NCI-H1930 (cell line): ENCODE measurements at regions not wholly inside any gene's neighbourhood (a gene's known extent, or its start where the extent isn't known, plus 50 kb on each side); places are given as distances from the start of the nearest gene placed in this dataset.
"Not testable (repeated sequence)": the region's sequence is repeated elsewhere in the genome, so short reads cannot be mapped to it uniquely, and the experiment has no call there.

Experiments
- DNase-seq, 2 experiments: peaks; one replicate each; lab custom pipeline; 2025; lab: John Stamatoyannopoulos, UW

DNA sequence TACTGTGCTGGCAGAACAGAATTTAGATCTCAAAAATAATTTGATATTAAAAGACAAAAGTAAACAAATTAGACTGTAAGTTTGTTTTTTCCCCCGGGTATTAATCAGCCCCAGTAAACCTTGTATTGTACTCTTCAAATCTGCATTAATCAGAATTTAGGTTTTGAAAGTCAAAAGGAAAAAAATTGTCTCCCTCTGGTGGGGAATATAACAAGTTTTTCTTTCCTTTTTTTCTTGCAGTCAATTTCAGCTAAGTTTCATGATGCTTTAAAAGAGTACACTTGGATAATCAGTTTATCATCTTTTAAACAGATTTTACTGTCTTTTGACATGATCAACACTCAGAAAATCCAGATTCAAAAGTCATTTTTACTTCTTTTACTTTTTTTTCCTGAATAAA, 134.5 kb upstream of the PKN2 start:
- DNase-seq, result no peak

GRCh38 chr1:88552226-88552625, 131.8 kb upstream of the PKN2 start:
- DNase-seq, result no peak

- no peak for DNase-seq
These were observed 127.1 kb upstream of the PKN2 start for GRCh38 chr1:88557014-88557413.

DNA sequence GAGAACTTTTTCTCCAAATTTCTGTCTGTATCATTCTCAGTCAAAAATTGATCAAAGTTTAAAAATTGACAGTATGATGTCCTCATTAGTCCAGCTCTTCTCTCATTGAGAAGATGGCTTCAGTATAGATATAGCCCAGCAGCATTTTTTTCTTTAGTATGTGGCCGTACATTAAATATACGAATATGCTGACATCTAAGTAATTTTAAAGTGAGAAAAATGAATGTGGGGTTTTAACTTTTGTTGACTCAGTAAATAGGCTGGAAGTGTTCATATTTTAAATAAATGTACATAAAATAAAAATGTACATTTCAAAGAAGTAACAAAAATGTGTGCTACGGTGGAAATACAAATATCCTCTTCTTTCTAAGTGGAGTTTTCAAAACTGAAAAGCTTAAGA, 123.5 kb upstream of the PKN2 start:
- no peak for DNase-seq

DNA sequence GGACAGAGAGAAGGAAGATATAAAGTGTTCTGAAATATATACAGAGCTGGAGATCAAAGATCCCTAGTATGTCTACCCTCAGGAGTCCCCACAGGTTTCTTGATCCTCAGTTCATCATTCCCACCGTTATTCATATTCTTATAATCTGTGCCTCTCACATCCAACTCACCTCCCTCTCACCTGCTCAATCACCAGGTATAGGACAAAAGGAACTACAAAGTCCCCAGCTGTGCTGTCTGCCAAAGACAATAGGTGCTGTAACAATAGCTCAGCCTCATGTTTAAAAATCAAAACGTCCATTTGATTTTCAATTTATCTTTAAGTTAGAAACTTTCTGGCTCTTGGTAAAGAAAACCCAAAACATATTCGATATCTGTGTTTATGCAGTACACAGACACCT, 121.1 kb upstream of the PKN2 start:
- DNase-seq, result no peak

DNA sequence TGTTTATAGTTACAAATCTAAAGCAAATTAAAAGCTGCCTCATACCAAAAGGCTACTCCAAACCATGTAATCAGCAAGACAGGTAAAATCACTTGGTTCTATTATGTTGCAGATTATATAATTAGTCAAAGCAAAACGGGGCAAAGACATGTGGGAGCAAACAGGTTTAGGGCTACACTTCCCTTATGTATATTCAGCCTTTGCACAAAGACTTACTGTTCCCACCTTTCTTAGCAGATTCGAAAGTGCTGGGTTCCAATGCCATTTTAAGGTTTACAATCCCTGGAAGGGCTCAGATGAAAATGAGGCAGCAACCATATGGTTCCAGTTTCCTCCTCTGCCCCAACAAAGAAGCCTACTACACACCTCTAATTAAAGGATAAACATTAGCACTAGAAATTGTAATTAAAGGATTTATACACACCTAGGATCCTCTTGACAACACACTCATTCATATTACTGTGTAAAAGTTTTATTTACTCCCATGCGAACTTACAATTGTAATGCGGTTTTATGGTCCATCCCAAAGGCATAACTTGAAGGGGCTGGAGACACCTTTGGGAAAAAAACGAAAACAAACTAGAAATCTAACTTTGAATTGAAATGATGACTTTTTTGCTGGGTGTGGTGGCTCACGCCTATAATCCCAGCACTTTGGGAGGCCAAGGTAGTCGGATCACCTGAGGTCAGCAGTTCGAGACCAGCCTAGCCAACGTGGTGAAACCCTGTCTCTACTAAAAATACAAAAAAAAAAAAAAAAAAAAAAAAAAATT, 117.3 kb upstream of the PKN2 start:
- DNase-seq, result no peak

DNA sequence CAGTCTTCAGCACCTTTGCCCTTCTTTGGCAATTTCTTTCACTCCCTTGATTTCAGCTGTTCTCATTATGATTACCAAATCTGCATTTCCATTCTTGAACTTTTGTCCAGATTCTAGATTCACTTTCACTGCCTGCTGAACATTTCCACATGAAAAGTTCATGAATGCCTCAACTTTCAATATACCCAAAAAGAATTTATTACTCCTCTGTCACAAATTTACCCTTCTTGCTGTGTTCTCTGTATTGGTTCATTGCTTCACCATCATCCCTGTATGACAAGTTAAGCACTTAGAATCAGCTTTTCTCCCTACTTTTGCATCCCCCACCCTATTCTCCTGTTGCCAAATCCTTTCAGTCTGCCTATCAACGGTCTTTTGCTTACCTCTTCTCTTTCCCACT, 112.6 kb upstream of the PKN2 start:
- DNase-seq, result no peak

DNA sequence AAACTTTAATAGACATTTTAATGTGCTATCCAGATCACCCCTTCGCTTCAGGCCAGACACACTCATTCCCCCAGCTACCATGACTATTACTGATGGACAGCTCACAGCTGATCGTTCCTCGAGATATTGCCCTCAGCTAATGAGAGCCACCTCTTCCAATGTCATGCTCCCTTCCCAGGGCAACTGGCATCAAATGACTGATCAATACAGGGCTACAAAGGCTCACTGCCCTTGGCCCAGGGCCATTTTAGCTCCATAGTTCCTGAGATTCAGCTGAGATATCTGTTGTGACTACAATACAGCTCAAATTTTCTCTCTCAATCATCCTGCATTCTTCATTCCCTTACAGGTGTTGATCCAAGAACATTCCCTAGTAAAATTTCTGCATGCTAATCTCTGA, 104.5 kb upstream of the PKN2 start:
- DNase-seq, result no peak

DNA sequence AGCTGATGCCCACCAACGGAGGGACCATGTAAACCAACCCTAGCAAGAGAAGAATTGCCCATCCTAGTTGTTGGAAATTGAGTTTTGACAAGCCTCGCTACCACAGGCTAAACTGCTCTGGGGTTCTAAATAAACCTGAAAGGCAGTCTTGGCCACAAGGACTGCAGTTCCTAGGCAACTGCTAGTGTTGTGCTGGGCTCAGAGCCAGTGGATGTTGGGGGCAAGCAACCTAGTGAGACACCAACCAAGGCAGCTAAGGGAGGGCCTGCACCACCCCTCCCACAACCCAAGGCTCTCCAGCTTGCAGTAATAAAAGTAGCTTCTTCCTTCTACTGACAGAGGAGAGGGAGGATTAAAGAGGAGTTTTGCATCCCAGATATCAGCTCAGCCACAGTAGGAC, 102.4 kb upstream of the PKN2 start:
- DNase-seq, result no peak

DNA sequence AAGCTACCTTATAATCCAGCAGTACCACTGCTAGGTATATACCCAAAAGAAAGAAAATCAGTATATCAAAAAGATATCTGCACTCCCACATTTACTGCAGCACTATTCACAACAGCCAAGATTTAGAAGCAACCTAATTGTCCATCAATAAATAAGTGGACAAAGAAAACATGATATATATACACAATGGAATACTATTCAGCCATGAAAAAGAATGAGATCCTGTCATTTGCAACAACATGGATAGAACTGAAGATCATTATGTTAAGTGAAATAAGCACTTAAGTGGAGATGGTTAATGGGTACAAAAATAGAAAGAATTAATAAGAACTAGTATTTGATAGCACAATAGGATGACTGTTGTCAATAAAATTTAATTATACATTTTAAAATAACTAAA, 90.7 kb upstream of the PKN2 start:
- DNase-seq, result no peak

DNA sequence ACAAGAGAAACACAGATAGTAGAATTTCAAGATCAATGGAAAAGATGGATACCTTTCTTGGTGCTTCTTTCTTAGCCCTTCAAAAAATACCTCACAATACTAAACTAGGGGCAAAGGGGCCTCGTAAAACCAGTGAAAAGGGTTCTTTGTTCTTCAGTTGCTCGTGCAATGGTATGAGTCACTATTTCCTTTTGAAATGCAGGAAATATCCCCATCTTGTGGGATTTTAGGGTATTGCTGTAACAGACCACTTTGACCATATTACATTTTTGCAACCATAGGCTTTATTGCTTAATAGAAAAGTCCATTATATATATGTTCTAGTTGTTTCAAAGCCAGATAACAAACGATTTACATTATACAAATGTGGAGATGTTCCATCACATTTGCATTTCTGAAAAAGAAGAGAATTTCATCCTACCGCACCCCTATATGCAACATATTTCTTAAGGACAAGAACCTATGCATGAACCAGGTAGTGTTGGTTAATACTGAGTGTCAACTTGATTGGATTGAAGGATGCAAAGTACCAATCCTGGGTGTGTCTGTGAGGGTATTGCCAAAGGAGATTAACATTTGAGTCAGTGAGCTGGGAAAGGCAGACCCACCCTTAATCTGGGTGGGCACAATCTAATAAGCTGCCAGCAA, 88.6 kb upstream of the PKN2 start:
- DNase-seq, result no peak

DNA sequence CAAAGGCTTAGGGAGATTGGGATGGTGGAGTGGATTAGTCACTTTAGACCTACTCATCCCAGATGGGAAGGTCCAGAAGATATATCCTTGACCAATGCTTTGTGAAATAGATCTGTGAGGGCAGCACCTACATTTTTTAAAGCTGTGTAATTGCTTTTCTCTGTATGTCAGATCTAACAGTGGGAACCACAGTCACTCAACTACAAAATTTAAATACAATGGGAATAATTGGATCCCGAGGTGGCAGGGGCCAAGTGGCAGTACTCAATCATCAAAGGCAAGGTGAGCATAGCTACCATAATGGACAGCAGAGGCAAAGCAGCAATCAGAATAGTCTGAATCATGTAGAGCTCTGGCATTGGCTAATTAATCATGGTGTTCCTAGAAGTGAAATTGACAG, 86.1 kb upstream of the PKN2 start:
- DNase-seq, result not testable (repeated sequence)

GRCh38 chr1:88608139-88608943, 75.7 kb upstream of the PKN2 start:
- DNase-seq, result no peak

GRCh38 chr1:88609051-88609450, 75.0 kb upstream of the PKN2 start:
- DNase-seq, result no peak

- DNase-seq, result no peak
These were observed 73.4 kb upstream of the PKN2 start for GRCh38 chr1:88610687-88611086.

GRCh38 chr1:88612292-88612691, 71.8 kb upstream of the PKN2 start:
- DNase-seq, result no peak

- no peak for DNase-seq
These were observed 71.3 kb upstream of the PKN2 start for GRCh38 chr1:88612773-88613172.

- DNase-seq, result no peak
These were observed 65.7 kb upstream of the PKN2 start for GRCh38 chr1:88618331-88618730.

DNA sequence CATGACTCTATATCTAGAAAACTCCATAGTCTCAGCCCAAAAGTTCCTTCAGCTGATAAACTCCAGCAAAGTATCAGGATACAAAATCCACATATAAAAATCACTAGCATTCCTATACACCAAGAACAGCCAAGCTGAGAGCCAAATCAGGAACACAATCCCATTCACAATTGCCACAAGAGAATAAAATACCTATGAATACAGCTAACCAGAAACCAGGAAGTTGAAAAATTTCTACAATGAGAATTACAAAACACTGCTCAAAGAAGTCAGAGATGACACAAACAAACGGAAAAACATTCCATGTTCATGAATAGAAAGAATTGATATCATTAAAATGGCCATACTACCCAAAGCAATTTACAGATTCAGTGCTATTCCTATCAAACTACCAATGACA, 61.0 kb upstream of the PKN2 start:
- DNase-seq, result not testable (repeated sequence)
